HCT116 (cell line): ENCODE measurements at regions not wholly inside any gene's neighbourhood (a gene's known extent, or its start where the extent isn't known, plus 50 kb on each side); places are given as distances from the start of the nearest gene placed in this dataset.

Experiments
- ATAC-seq: fragments of 200-7000 bp; cut with Tn5 transposase; 2 replicates; pipeline ENCODE4 v1.9.1; 2020; ENCODE audit warnings: mild to moderate bottlenecking, moderate library complexity
- BruUV-seq: library from RNA; stranded (reverse); fragments of 400-500 nt; replicated peaks from 2 replicates; lab custom pipeline; 2021; lab: Mats Ljungman, UMichigan
- CTCF ChIA-PET: fragments of 300-600 bp; sonication (Branson Sonifier 250); formaldehyde crosslinking; loops from one replicate; lab custom pipeline; 2021; ENCODE audit warnings: antibody characterized with exemption; lab: Charles Lee
- POLR2A ChIA-PET: fragments of 300-600, 350-600 bp; sonication (Branson Sonifier 250); formaldehyde crosslinking; loops from one replicate; lab custom pipeline; 2021; ENCODE audit warnings: antibody characterized with exemption; lab: Charles Lee
- RAD21 ChIA-PET, 2 experiments: fragments of 300-600 bp; sonication (Branson Sonifier 250); formaldehyde crosslinking; loops; one replicate each; lab custom pipeline; 2023; ENCODE audit warnings: low total read pairs in 2 of 2; ENCODE audit not compliant: uncharacterized antibody in 2 of 2, unreplicated experiment in 2 of 2, low non-redundant PET in 1 of 2; lab: Charles Lee
- DNase-seq: peaks from one replicate; pipeline ENCODE4 v3.0.0-alpha.2; 2010; ENCODE audit warnings: low read depth, low spot score
- H2AFZ ChIP-seq: fragments of 200-600 bp; shearing (Covaris generic), sonication (generic); 2 replicates; pipeline ENCODE4 v1.6.1; 2017; ENCODE audit warnings: low read depth, mixed run types, mixed read lengths, antibody characterized with exemption, low read length; ENCODE audit not compliant: poor library complexity, severe bottlenecking
- H3K27ac ChIP-seq: 2 replicates; pipeline ENCODE4 v1.5.1; 2012; ENCODE audit warnings: low read depth, low read length
- H3K27me3 ChIP-seq: fragments of 200-600 bp; sonication (generic); 2 replicates; pipeline ENCODE4 v1.6.1; 2016; ENCODE audit warnings: mixed run types, low read length, mixed read lengths; ENCODE audit not compliant: insufficient read depth
- H3K36me3 ChIP-seq, 2 experiments: fragments of 200-500 bp in 1 of 2; fragments of 200-600 bp in 1 of 2; sonication (Bioruptor generic) in 1 of 2; sonication (generic) in 1 of 2; 2 replicates each; pipeline versions ENCODE4 v1.5.1 to v1.6.1; 2014 to 2016; ENCODE audit warnings: low read length in 2 of 2, inconsistent platforms in 1 of 2, mixed read lengths in 1 of 2, mixed run types in 1 of 2; ENCODE audit not compliant: insufficient read depth in 2 of 2, control insufficient read depth in 1 of 2
- H3K4me1 ChIP-seq, 2 experiments: fragments of 200-600 bp in 1 of 2; sonication (generic) in 1 of 2; 2 replicates each; pipeline versions ENCODE4 v1.5.1 to v1.6.1; 2012 to 2017; ENCODE audit warnings: low read length in 2 of 2, inconsistent platforms in 1 of 2, mild to moderate bottlenecking in 1 of 2, mixed read lengths in 1 of 2, mixed run types in 1 of 2, moderate library complexity in 1 of 2; ENCODE audit not compliant: insufficient read depth in 2 of 2, control insufficient read depth in 1 of 2
- H3K4me2 ChIP-seq: fragments of 200-600 bp; sonication (generic); 2 replicates; pipeline ENCODE4 v1.6.1; 2017; ENCODE audit warnings: mixed run types, low read length, mixed read lengths
- H3K4me3 ChIP-seq, 2 experiments: fragments of 200-600 bp in 1 of 2; sonication (generic) in 1 of 2; replicated peaks in 1 of 2; 2 replicates each; pipeline ENCODE4 v1.5.1; 2011 to 2016; ENCODE audit warnings: low read length in 2 of 2, control low read depth in 1 of 2, low read depth in 1 of 2, mild to moderate bottlenecking in 1 of 2, mixed read lengths in 1 of 2, mixed run types in 1 of 2
- H3K79me2 ChIP-seq: fragments of 200-600 bp; sonication (generic); 2 replicates; pipeline ENCODE4 v1.6.1; 2017; ENCODE audit warnings: mild to moderate bottlenecking, mixed run types, low read length, moderate library complexity, mixed read lengths; ENCODE audit not compliant: insufficient read depth
- H3K9ac ChIP-seq: fragments of 200-600 bp; sonication (generic); 2 replicates; pipeline ENCODE4 v1.6.1; 2016; ENCODE audit warnings: low read length, mixed read lengths
- H3K9me2 ChIP-seq: fragments of 200-600 bp; sonication (generic), shearing (Covaris generic); 2 replicates; pipeline ENCODE4 v1.6.1; 2017; ENCODE audit warnings: mixed run types, mild to moderate bottlenecking, moderate library complexity; ENCODE audit not compliant: insufficient read depth
- H3K9me3 ChIP-seq, 2 experiments: fragments of 200-500 bp in 1 of 2; fragments of 200-600 bp in 1 of 2; sonication (Bioruptor generic) in 1 of 2; sonication (generic) in 1 of 2; 2 replicates each; pipeline ENCODE4 v1.6.1; 2014 to 2017; ENCODE audit warnings: low read length in 2 of 2, mixed read lengths in 2 of 2, inconsistent platforms in 1 of 2, low read depth in 1 of 2, mild to moderate bottlenecking in 1 of 2, mixed run types in 1 of 2, moderate library complexity in 1 of 2; ENCODE audit not compliant: control insufficient read depth in 1 of 2, insufficient read depth in 1 of 2
- H4K20me1 ChIP-seq: fragments of 200-600 bp; sonication (generic), shearing (Covaris generic); 2 replicates; pipeline ENCODE4 v1.6.1; 2017; ENCODE audit warnings: mixed run types, mild to moderate bottlenecking, moderate library complexity; ENCODE audit not compliant: insufficient read depth
- CBX3 ChIP-seq: IDR thresholded peaks from 2 replicates; pipeline ENCODE4 v1.6.1; 2012; ENCODE audit warnings: low read depth
- EZH2 ChIP-seq: fragments of 200-600 bp; sonication (generic); IDR thresholded peaks from 2 replicates; pipeline ENCODE4 v1.6.1; 2017; ENCODE audit warnings: antibody characterized with exemption, mixed run types
- EZH2phosphoT487 ChIP-seq: fragments of 200-600 bp; IDR thresholded peaks from 2 replicates; pipeline ENCODE4 v1.6.1; 2018; ENCODE audit warnings: antibody characterized with exemption, borderline replicate concordance
- FOSL1 ChIP-seq: IDR thresholded peaks from 2 replicates; pipeline ENCODE4 v1.6.1; 2012; ENCODE audit warnings: low read depth
- JUND ChIP-seq: IDR thresholded peaks from 2 replicates; pipeline ENCODE4 v1.6.1; 2012
- POLR2AphosphoS5 ChIP-seq: IDR thresholded peaks from 2 replicates; pipeline ENCODE4 v1.6.1; 2011; ENCODE audit warnings: mild to moderate bottlenecking, low read depth, low read length, moderate library complexity
- SIN3A ChIP-seq: IDR thresholded peaks from 2 replicates; pipeline ENCODE4 v1.6.1; 2012; ENCODE audit warnings: low read depth
- SP1 ChIP-seq: IDR thresholded peaks from 2 replicates; pipeline ENCODE4 v1.6.1; 2012; ENCODE audit warnings: low read depth
- SRF ChIP-seq: IDR thresholded peaks from 2 replicates; pipeline ENCODE4 v1.6.1; 2012; ENCODE audit warnings: low read depth
- TCF7L2 ChIP-seq: IDR thresholded peaks from 2 replicates; pipeline ENCODE4 v1.7.0; 2011; ENCODE audit warnings: borderline replicate concordance, inconsistent platforms; ENCODE audit not compliant: insufficient read depth, insufficient read length; ENCODE audit errors: extremely low read depth
- intact Hi-C: fragments of 100-400 bp; cut with micrococcal nuclease; formaldehyde crosslinking; loops from 2 replicates; pipeline ENCODE4 v1.10.0; 2022
- TF ChIP-seq, protein P1 (sequence below): IDR thresholded peaks from 2 replicates; pipeline ENCODE4 v1.6.1; 2012; ENCODE audit warnings: low read depth
- TF ChIP-seq, protein P2 (sequence below), 3 experiments: fragments of 200-600 bp in 1 of 3; sonication (generic) in 1 of 3; IDR thresholded peaks in 2 of 3; conservative IDR thresholded peaks in 1 of 3; 2 replicates each; pipeline ENCODE4 v1.5.1; 2012 to 2017; ENCODE audit warnings: low read depth in 2 of 3, low read length in 2 of 3, antibody characterized with exemption in 1 of 3, borderline replicate concordance in 1 of 3, control low read depth in 1 of 3, mild to moderate bottlenecking in 1 of 3, mixed read lengths in 1 of 3, mixed run types in 1 of 3, moderate library complexity in 1 of 3; ENCODE audit not compliant: insufficient read depth in 1 of 3
- TF ChIP-seq, protein P3 (sequence below): IDR thresholded peaks from 2 replicates; pipeline ENCODE4 v1.6.1; 2012
- TF ChIP-seq, protein P4 (sequence below): IDR thresholded peaks from 2 replicates; pipeline ENCODE4 v1.6.1; 2011; ENCODE audit warnings: mild to moderate bottlenecking, low read length, moderate library complexity; ENCODE audit not compliant: insufficient replicate concordance; ENCODE audit errors: extremely low read depth

DNA sequence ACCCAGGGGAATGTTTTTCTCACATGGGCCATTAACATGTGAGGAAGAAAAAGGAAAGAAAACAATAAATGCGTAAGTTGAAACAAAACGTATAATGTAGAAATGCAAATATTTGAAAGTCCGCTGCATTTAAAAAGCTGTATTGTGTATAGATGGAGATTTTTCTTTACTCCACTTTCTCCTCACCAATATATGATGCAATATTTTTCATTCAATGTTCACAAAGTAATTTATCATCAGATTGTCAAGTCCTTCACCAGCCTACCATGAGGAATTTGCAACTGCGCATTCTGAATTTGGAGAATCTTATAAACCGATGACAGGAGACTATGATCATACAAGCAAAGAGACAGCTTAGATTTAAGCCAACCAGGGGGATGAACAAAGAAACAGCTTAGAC is 69.9 kb downstream of the SOD2 start (continued):
- TF ChIP-seq, protein P1, sequence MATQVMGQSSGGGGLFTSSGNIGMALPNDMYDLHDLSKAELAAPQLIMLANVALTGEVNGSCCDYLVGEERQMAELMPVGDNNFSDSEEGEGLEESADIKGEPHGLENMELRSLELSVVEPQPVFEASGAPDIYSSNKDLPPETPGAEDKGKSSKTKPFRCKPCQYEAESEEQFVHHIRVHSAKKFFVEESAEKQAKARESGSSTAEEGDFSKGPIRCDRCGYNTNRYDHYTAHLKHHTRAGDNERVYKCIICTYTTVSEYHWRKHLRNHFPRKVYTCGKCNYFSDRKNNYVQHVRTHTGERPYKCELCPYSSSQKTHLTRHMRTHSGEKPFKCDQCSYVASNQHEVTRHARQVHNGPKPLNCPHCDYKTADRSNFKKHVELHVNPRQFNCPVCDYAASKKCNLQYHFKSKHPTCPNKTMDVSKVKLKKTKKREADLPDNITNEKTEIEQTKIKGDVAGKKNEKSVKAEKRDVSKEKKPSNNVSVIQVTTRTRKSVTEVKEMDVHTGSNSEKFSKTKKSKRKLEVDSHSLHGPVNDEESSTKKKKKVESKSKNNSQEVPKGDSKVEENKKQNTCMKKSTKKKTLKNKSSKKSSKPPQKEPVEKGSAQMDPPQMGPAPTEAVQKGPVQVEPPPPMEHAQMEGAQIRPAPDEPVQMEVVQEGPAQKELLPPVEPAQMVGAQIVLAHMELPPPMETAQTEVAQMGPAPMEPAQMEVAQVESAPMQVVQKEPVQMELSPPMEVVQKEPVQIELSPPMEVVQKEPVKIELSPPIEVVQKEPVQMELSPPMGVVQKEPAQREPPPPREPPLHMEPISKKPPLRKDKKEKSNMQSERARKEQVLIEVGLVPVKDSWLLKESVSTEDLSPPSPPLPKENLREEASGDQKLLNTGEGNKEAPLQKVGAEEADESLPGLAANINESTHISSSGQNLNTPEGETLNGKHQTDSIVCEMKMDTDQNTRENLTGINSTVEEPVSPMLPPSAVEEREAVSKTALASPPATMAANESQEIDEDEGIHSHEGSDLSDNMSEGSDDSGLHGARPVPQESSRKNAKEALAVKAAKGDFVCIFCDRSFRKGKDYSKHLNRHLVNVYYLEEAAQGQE: no peak
- TF ChIP-seq, protein P2, sequence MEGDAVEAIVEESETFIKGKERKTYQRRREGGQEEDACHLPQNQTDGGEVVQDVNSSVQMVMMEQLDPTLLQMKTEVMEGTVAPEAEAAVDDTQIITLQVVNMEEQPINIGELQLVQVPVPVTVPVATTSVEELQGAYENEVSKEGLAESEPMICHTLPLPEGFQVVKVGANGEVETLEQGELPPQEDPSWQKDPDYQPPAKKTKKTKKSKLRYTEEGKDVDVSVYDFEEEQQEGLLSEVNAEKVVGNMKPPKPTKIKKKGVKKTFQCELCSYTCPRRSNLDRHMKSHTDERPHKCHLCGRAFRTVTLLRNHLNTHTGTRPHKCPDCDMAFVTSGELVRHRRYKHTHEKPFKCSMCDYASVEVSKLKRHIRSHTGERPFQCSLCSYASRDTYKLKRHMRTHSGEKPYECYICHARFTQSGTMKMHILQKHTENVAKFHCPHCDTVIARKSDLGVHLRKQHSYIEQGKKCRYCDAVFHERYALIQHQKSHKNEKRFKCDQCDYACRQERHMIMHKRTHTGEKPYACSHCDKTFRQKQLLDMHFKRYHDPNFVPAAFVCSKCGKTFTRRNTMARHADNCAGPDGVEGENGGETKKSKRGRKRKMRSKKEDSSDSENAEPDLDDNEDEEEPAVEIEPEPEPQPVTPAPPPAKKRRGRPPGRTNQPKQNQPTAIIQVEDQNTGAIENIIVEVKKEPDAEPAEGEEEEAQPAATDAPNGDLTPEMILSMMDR (IDR thresholded peaks at IDR 0.05 in 2 of 3, conservative IDR thresholded peaks at IDR 0.05 in 1 of 3; ENCODE audit: borderline replicate concordance in 1 of 3, insufficient read depth in 1 of 3, low read depth in 2 of 3, low read length in 2 of 3): no peak
- TF ChIP-seq SP1: no peak
- TF ChIP-seq, all 23 proteins: peak for 0

DNA sequence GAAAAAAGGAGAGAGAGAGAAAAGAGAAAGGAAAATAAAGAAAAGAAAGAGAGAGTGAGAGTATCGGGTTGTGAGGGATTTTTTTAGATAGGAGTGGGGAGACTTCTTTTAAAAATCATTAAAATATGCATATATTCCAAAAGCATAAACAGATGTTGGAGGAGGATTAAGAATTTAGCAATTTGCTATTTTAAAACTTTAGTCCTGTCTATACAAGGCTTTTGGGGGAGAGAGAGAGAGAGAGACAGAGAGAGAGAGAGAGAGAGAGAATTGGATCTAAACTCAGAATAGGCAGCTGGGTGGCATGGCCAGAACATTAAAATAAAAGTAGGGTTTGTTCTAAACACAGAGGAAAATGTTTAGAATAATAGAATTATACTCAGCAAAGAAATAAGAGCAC is 72.1 kb downstream of the SOD2 start:
- BruUV-seq: no TSS peak
- intact Hi-C loops: no loop called here
- H3K27ac ChIP-seq: no peak overlapping the region
- ATAC-seq (no peak), DNase-seq (no peak)
- no peaks in the 10 kb centered on the region for H3K4me1 ChIP-seq
- peaks cover 0 to 11% of the 10 kb centered on the region in 2 experiments; a peak in 1 of 4 replicates for H3K9me3 ChIP-seq
- no peak overlapping the region for H3K9ac ChIP-seq
- H4K20me1 ChIP-seq: no peaks in the 10 kb centered on the region
- H3K9me2 ChIP-seq: no peaks in the 10 kb centered on the region
- no peaks in the 10 kb centered on the region for H3K36me3 ChIP-seq
- no peaks in the 10 kb centered on the region for H3K27me3 ChIP-seq
- POLR2A ChIA-PET: no interaction called here
- H3K4me3 ChIP-seq: no peak overlapping the region
- CTCF ChIA-PET: interaction anchor here (4.5 kb wide), 1 partner anchor 13 kb away, joined by 40 read pairs; no protein-coding TSS in a partner anchor
- no peak for TF ChIP-seq POLR2AphosphoS5
- TF ChIP-seq EZH2: no peak
- no peak for TF ChIP-seq FOSL1
- TF ChIP-seq, protein P2 (IDR thresholded peaks at IDR 0.05 in 2 of 3, conservative IDR thresholded peaks at IDR 0.05 in 1 of 3; ENCODE audit: borderline replicate concordance in 1 of 3, insufficient read depth in 1 of 3, low read depth in 2 of 3, low read length in 2 of 3): no peak
- no peak for TF ChIP-seq SP1
- TF ChIP-seq, protein P3, sequence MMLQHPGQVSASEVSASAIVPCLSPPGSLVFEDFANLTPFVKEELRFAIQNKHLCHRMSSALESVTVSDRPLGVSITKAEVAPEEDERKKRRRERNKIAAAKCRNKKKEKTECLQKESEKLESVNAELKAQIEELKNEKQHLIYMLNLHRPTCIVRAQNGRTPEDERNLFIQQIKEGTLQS: no peak
- TF ChIP-seq SRF: no peak
- no peak for TF ChIP-seq CBX3
- no peak for TF ChIP-seq JUND
- TF ChIP-seq, protein P4, sequence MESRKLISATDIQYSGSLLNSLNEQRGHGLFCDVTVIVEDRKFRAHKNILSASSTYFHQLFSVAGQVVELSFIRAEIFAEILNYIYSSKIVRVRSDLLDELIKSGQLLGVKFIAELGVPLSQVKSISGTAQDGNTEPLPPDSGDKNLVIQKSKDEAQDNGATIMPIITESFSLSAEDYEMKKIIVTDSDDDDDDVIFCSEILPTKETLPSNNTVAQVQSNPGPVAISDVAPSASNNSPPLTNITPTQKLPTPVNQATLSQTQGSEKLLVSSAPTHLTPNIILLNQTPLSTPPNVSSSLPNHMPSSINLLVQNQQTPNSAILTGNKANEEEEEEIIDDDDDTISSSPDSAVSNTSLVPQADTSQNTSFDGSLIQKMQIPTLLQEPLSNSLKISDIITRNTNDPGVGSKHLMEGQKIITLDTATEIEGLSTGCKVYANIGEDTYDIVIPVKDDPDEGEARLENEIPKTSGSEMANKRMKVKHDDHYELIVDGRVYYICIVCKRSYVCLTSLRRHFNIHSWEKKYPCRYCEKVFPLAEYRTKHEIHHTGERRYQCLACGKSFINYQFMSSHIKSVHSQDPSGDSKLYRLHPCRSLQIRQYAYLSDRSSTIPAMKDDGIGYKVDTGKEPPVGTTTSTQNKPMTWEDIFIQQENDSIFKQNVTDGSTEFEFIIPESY: no peak
- TF ChIP-seq TCF7L2: no peak
- TF ChIP-seq SIN3A: no peak
- TF ChIP-seq EZH2phosphoT487: no peak
- RAD21 ChIA-PET: no interaction called here
- no peak overlapping the region for H3K4me2 ChIP-seq
- no peaks in the 10 kb centered on the region for H3K79me2 ChIP-seq
- H2AFZ ChIP-seq: no peak overlapping the region
